K562 (cell line): ENCODE measurements at regions not wholly inside any gene's neighbourhood (a gene's known extent, or its start where the extent isn't known, plus 50 kb on each side); places are given as distances from the start of the nearest gene placed in this dataset.

Experiments
- ATAC-seq: fragments of 200-7000 bp; cut with Tn5 transposase; 3 replicates; pipeline ENCODE4 v1.9.1; 2020; ENCODE audit warnings: moderate library complexity
- BruUV-seq: library from RNA; stranded (reverse); fragments of 400-500 nt; replicated peaks from 2 replicates; lab custom pipeline; 2021; lab: Mats Ljungman, UMichigan
- CTCF ChIA-PET: fragments of 300-600 bp; formaldehyde crosslinking; extraction: SDS; loops from one replicate; lab custom pipeline; 2021; ENCODE audit warnings: low intra/inter-chr PET ratio; lab: Yijun Ruan, JAX
- POLR2A ChIA-PET: fragments of 300-600, 350-650 bp; sonication (Branson Sonifier 250); formaldehyde crosslinking; extraction: SDS; loops from one replicate; lab custom pipeline; 2021; ENCODE audit warnings: antibody characterized with exemption, inconsistent platforms; lab: Yijun Ruan, JAX
- DNase-seq, 4 experiments: peaks; one replicate each; pipeline versions ENCODE4 v3.0.0 to v3.0.0-alpha.2; 2011 to 2018; ENCODE audit warnings: low spot score in 3 of 4, mixed read lengths in 3 of 4; ENCODE audit errors: extremely low read depth in 1 of 4
- FAIRE-seq: peaks from 2 replicates; lab custom pipeline; 2011; peaks lifted over from hg19 to GRCh38; lab: Jason Lieb, UNC
- H2AFZ ChIP-seq: 2 replicates; pipeline ENCODE4 v1.6.0; 2011; ENCODE audit warnings: low read depth, low read length, control low read depth, inconsistent platforms
- H3K27ac ChIP-seq: fragments of 200-600 bp; 3 replicates; pipeline ENCODE4 v1.8.0; 2011; ENCODE audit warnings: low read depth, mild to moderate bottlenecking, control low read depth, inconsistent platforms, low read length, moderate library complexity, mixed read lengths; ENCODE audit errors: extremely low read depth
- H3K27me3 ChIP-seq, 2 experiments: fragments of 300-600 bp in 1 of 2; 2 replicates in 1 of 2; 3 replicates in 1 of 2; pipeline versions ENCODE4 v1.6.0 to v1.8.0; 2011; ENCODE audit warnings: inconsistent platforms in 2 of 2, low read length in 2 of 2, mild to moderate bottlenecking in 1 of 2, mixed read lengths in 1 of 2, moderate library complexity in 1 of 2; ENCODE audit not compliant: control insufficient read depth in 2 of 2, insufficient read depth in 2 of 2
- H3K36me3 ChIP-seq: fragments of 300-600 bp; 3 replicates; pipeline ENCODE4 v1.8.0; 2011; ENCODE audit warnings: mild to moderate bottlenecking, low read length, inconsistent platforms; ENCODE audit not compliant: control insufficient read depth, insufficient read depth
- H3K4me1 ChIP-seq, 2 experiments: fragments of 200-600 bp in 1 of 2; replicated peaks in 1 of 2; 2 replicates in 1 of 2; 3 replicates in 1 of 2; pipeline versions ENCODE4 v1.5.1 to v1.8.0; 2011; ENCODE audit warnings: inconsistent platforms in 2 of 2, low read length in 2 of 2, mild to moderate bottlenecking in 1 of 2, mixed read lengths in 1 of 2, moderate library complexity in 1 of 2; ENCODE audit not compliant: control insufficient read depth in 2 of 2, insufficient read depth in 2 of 2
- H3K4me2 ChIP-seq: 2 replicates; pipeline ENCODE4 v1.6.1; 2011; ENCODE audit warnings: low read length, control low read depth, inconsistent platforms, mixed read lengths; ENCODE audit not compliant: insufficient read depth
- H3K4me3 ChIP-seq: fragments of 200-600 bp; sonication (generic), shearing (Covaris generic); 2 replicates; pipeline ENCODE4 v1.5.1; 2016; ENCODE audit warnings: control low read depth, inconsistent platforms
- H3K79me2 ChIP-seq: fragments of 200-600 bp; 3 replicates; pipeline ENCODE4 v1.8.0; 2011; ENCODE audit warnings: low read length, inconsistent platforms; ENCODE audit not compliant: control insufficient read depth, insufficient read depth
- H3K9ac ChIP-seq, 2 experiments: 2 replicates each; pipeline versions ENCODE4 v1.6.0 to v1.6.1; 2011; ENCODE audit warnings: low read depth in 2 of 2, low read length in 2 of 2, control low read depth in 1 of 2, inconsistent platforms in 1 of 2, mild to moderate bottlenecking in 1 of 2, mixed read lengths in 1 of 2; ENCODE audit not compliant: insufficient read depth in 1 of 2
- H3K9me1 ChIP-seq: one replicate; pipeline ENCODE4 v1.6.0; 2011; ENCODE audit warnings: inconsistent platforms, mild to moderate bottlenecking, low read length, moderate library complexity; ENCODE audit not compliant: control insufficient read depth, insufficient read depth
- H3K9me3 ChIP-seq: replicated peaks from 2 replicates; pipeline ENCODE4 v1.5.1; 2011; ENCODE audit warnings: low read depth, low read length, inconsistent platforms; ENCODE audit not compliant: control insufficient read depth, insufficient read depth
- H4K20me1 ChIP-seq: replicated peaks from 2 replicates; pipeline ENCODE4 v1.6.1; 2011; ENCODE audit warnings: low read length, inconsistent platforms, mixed read lengths; ENCODE audit not compliant: control insufficient read depth, insufficient read depth
- POLR2AphosphoS5 ChIP-seq: IDR thresholded peaks from 2 replicates; pipeline ENCODE4 v1.6.1; 2011; ENCODE audit warnings: mild to moderate bottlenecking, low read depth, low read length, moderate library complexity; ENCODE audit not compliant: control insufficient read depth, insufficient read depth
- PTRF ChIP-seq: fragments of 450-650 bp; IDR thresholded peaks from 2 replicates; pipeline ENCODE4 v1.6.1; 2016; ENCODE audit warnings: mild to moderate bottlenecking, missing genetic modification characterization, missing compliant biosample characterization
- SIX5 ChIP-seq, 2 experiments: IDR thresholded peaks; 2 replicates each; pipeline ENCODE4 v1.6.1; 2011; ENCODE audit warnings: low read length in 2 of 2, borderline replicate concordance in 1 of 2, low read depth in 1 of 2, mild to moderate bottlenecking in 1 of 2, moderate library complexity in 1 of 2; ENCODE audit not compliant: insufficient read depth in 1 of 2
- SMC3 ChIP-seq: conservative IDR thresholded peaks from 2 replicates; pipeline ENCODE4 v1.6.1; 2011; ENCODE audit warnings: low read depth, low read length, improper control_type of control experiment; ENCODE audit not compliant: insufficient read depth
- SRSF1 ChIP-seq: fragments of 200-400 bp; formaldehyde crosslinking; IDR thresholded peaks from 2 replicates; pipeline ENCODE4 v1.6.1; 2017; ENCODE audit warnings: mild to moderate bottlenecking, low read depth, low read length, moderate library complexity
- TAF15 ChIP-seq: fragments of 200-400 bp; formaldehyde crosslinking; IDR thresholded peaks from 2 replicates; pipeline ENCODE4 v1.6.1; 2017; ENCODE audit warnings: mild to moderate bottlenecking, low read depth, low read length, moderate library complexity
- ZEB2 ChIP-seq: fragments of 450-650 bp; IDR thresholded peaks from 2 replicates; pipeline ENCODE4 v1.6.1; 2016
- ZNF696 ChIP-seq: fragments of 250-450 bp; sonication (Bioruptor Pico); conservative IDR thresholded peaks from 2 replicates; pipeline ENCODE4 v1.4.0; 2020; ENCODE audit warnings: mild to moderate bottlenecking, moderate library complexity
- in situ Hi-C: fragments of 300-500 bp; cut with MboI; formaldehyde crosslinking; loops from 4 replicates; pipeline ENCODE4 v1.15.0; 2018; ENCODE audit warnings: inconsistent platforms, mixed read lengths
- intact Hi-C: fragments of 100-400 bp; cut with micrococcal nuclease; formaldehyde crosslinking; loops from 2 replicates; pipeline ENCODE4 v1.14.2; 2022
- TF ChIP-seq, protein P1 (sequence below): fragments of 450-650 bp; IDR thresholded peaks from 2 replicates; pipeline ENCODE4 v1.6.1; 2017; ENCODE audit warnings: mild to moderate bottlenecking, moderate library complexity
- TF ChIP-seq, protein P2 (sequence below): fragments of 450-650 bp; formaldehyde crosslinking; IDR thresholded peaks from 2 replicates; pipeline ENCODE4 v1.4.0; 2020; ENCODE audit warnings: mild to moderate bottlenecking, mixed read lengths

DNA sequence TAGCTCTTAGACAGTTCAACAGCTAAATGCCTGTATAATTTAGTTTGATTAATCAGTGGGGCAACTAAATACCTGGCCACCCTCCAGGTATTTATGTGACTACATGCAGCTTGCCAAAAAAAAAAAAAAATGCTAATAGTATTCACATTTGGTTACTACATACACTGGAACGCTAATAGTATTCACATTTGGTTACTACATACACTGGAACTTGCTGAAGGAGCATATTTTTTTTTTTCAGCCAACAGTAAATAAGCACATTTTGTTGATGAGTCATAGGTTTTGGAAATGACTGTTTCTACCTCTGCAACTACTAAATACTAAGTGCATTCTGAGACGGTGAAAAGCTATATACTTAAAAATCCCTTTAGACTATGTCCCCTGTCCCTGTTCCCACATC, 1172.3 kb downstream of the LRFN5 start (continued):
- TF ChIP-seq, protein P1, sequence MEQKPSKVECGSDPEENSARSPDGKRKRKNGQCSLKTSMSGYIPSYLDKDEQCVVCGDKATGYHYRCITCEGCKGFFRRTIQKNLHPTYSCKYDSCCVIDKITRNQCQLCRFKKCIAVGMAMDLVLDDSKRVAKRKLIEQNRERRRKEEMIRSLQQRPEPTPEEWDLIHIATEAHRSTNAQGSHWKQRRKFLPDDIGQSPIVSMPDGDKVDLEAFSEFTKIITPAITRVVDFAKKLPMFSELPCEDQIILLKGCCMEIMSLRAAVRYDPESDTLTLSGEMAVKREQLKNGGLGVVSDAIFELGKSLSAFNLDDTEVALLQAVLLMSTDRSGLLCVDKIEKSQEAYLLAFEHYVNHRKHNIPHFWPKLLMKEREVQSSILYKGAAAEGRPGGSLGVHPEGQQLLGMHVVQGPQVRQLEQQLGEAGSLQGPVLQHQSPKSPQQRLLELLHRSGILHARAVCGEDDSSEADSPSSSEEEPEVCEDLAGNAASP: no peak
- TF ChIP-seq SIX5 (IDR thresholded peaks at IDR 0.05; ENCODE audit: borderline replicate concordance in 1 of 2, insufficient read depth in 1 of 2, low read depth in 1 of 2, low read length in 2 of 2) (no peak), ZNF696 (no peak), SRSF1 (no peak), PTRF (tag) (no peak), POLR2AphosphoS5 (no peak)

DNA sequence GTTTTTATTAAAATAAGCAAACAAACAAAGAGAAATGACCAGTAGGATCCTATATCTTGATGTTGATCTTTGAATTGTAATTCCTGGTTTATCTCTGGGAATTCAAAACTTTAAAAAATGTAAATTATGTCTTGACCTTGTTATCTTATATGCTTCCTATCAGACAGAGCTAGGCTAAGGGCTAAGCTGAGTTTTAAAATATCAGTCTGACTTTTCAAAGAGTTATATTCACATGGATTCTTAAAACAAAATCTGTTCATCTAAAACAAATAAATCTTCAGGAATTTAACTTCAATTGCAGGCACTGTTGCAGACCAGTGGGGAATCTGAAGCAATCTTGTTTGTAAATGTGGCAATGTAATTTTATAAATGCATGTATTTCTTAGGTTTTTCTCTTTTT, 1144.1 kb downstream of the LRFN5 start:
- Histone ChIP-seq H3K79me2 (no peaks in the 10 kb centered on the region), H3K4me3 (no peak overlapping the region), H3K9ac (no peak overlapping the region), H4K20me1 (no peaks in the 10 kb centered on the region), H2AFZ (no peak overlapping the region), H3K9me1 (no peaks in the 10 kb centered on the region), H3K27ac (no peak overlapping the region), H3K27me3 (no peaks in the 10 kb centered on the region), H3K9me3 (no peaks in the 10 kb centered on the region)
- in situ Hi-C loops (no loop called here), intact Hi-C loops (no loop called here)
- FAIRE-seq (no peak), ATAC-seq (no peak), DNase-seq (no peak)
- no TSS peak for BruUV-seq
- CTCF ChIA-PET: no interaction called here
- no peak for TF ChIP-seq TAF15
- no peak for TF ChIP-seq SMC3
- TF ChIP-seq, protein P2, sequence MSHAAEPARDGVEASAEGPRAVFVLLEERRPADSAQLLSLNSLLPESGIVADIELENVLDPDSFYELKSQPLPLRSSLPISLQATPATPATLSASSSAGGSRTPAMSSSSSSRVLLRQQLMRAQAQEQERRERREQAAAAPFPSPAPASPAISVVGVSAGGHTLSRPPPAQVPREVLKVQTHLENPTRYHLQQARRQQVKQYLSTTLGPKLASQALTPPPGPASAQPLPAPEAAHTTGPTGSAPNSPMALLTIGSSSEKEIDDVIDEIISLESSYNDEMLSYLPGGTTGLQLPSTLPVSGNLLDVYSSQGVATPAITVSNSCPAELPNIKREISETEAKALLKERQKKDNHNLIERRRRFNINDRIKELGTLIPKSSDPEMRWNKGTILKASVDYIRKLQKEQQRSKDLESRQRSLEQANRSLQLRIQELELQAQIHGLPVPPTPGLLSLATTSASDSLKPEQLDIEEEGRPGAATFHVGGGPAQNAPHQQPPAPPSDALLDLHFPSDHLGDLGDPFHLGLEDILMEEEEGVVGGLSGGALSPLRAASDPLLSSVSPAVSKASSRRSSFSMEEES (CRISPR knock-in tag): no peak
- no peak for TF ChIP-seq ZEB2
- TF ChIP-seq, all 486 proteins: peak for 0
- POLR2A ChIA-PET: no interaction called here
- Histone ChIP-seq H3K4me2 (no peak overlapping the region), H3K36me3 (no peaks in the 10 kb centered on the region), H3K4me1 (no peaks in the 10 kb centered on the region)
